CD4-positive, alpha-beta memory T cell (primary cell): ENCODE measurements at regions not wholly inside any gene's neighbourhood (a gene's known extent, or its start where the extent isn't known, plus 50 kb on each side); places are given as distances from the start of the nearest gene placed in this dataset.
A peak's percentile ranks its signal among the peaks of the same experiment; 100 is the strongest.
"Not testable (repeated sequence)": the region's sequence is repeated elsewhere in the genome, so short reads cannot be mapped to it uniquely, and the experiment has no call there.

Experiments
- CTCF ChIA-PET: fragments of 350-600 bp; sonication (Branson Sonifier 250); formaldehyde crosslinking; loops from one replicate; lab custom pipeline; 2021; ENCODE audit warnings: inconsistent platforms; ENCODE audit not compliant: partially characterized antibody; lab: Charles Lee
- POLR2A ChIA-PET: fragments of 350-600 bp; sonication (Branson Sonifier 250); formaldehyde crosslinking; loops from one replicate; lab custom pipeline; 2021; ENCODE audit not compliant: partially characterized antibody; lab: Charles Lee
- DNase-seq, 5 donors: peaks; one replicate each; pipeline versions ENCODE4 v3.0.0 to v3.0.0-alpha.2; 2020 to 2022; ENCODE audit warnings: mixed read lengths in 1 of 5
- H3K27ac ChIP-seq: one replicate; pipeline ENCODE4 v1.7.0; 2013; ENCODE audit warnings: low read depth, low read length
- H3K27me3 ChIP-seq: 2 replicates; pipeline ENCODE4 v1.7.0; 2013; ENCODE audit warnings: mild to moderate bottlenecking, low read length, moderate library complexity; ENCODE audit not compliant: insufficient read depth
- H3K36me3 ChIP-seq: 2 replicates; pipeline ENCODE4 v1.7.0; 2013; ENCODE audit warnings: mild to moderate bottlenecking, low read length, moderate library complexity; ENCODE audit not compliant: insufficient read depth
- H3K4me1 ChIP-seq: 2 replicates; pipeline ENCODE4 v1.7.0; 2013; ENCODE audit warnings: mild to moderate bottlenecking, low read length, moderate library complexity; ENCODE audit not compliant: insufficient read depth
- H3K4me3 ChIP-seq, 2 donors: one replicate each; pipeline ENCODE4 v1.7.0; 2013; ENCODE audit warnings: low read length in 2 of 2, mild to moderate bottlenecking in 1 of 2
- H3K9me3 ChIP-seq, 2 donors: one replicate each; pipeline ENCODE4 v1.7.0; 2013; ENCODE audit warnings: low read length in 2 of 2, control low read depth in 1 of 2; ENCODE audit not compliant: control insufficient read depth in 1 of 2
- H3K27ac Mint-ChIP-seq, 7 donors: one replicate each; pipeline ENCODE4 v1.8.0; 2020 to 2021; ENCODE audit warnings: mixed read lengths in 7 of 7, mild to moderate bottlenecking in 6 of 7, inconsistent platforms in 3 of 7, moderate library complexity in 3 of 7
- H3K27me3 Mint-ChIP-seq, 2 donors: one replicate each; pipeline ENCODE4 v1.8.0; 2020 to 2021; ENCODE audit warnings: mixed read lengths in 2 of 2
- H3K36me3 Mint-ChIP-seq, 2 donors: one replicate each; pipeline ENCODE4 v1.8.0; 2020 to 2021; ENCODE audit warnings: mixed read lengths in 2 of 2, inconsistent platforms in 1 of 2, mild to moderate bottlenecking in 1 of 2
- H3K4me1 Mint-ChIP-seq, 4 donors: one replicate each; pipeline ENCODE4 v1.8.0; 2020 to 2021; ENCODE audit warnings: mixed read lengths in 4 of 4, mild to moderate bottlenecking in 1 of 4
- H3K4me3 Mint-ChIP-seq, 8 donors: one replicate each; pipeline ENCODE4 v1.8.0; 2020 to 2021; ENCODE audit warnings: mixed read lengths in 8 of 8, mild to moderate bottlenecking in 7 of 8, moderate library complexity in 6 of 8, inconsistent platforms in 3 of 8
- H3K9me3 Mint-ChIP-seq, 8 donors: one replicate each; pipeline ENCODE4 v1.8.0; 2020 to 2021; ENCODE audit warnings: mixed read lengths in 8 of 8, mild to moderate bottlenecking in 5 of 8, inconsistent platforms in 3 of 8, moderate library complexity in 1 of 8
- intact Hi-C: fragments of 100-400 bp; cut with micrococcal nuclease; formaldehyde crosslinking; loops from one replicate; pipeline ENCODE4 v1.15.1; 2023

GRCh38 chr17:45666046-45666600 is 118.0 kb upstream of the CRHR1 start:
- no peaks in the 10 kb centered on the region for H3K9me3 ChIP-seq
- H3K4me3 Mint-ChIP-seq = no peak overlapping the region
- H3K4me1 ChIP-seq = no peaks in the 10 kb centered on the region
- intact Hi-C loops = no loop called here
- H3K9me3 Mint-ChIP-seq = peaks cover 0 to 8% (median 5%) of the 10 kb centered on the region in 8 donors
- H3K36me3 Mint-ChIP-seq = no peaks in the 10 kb centered on the region
- ChIA-PET CTCF (interaction anchor here (1.5 kb wide), 1 partner anchor 165 kb away, joined by 5 read pairs; no protein-coding TSS in a partner anchor), POLR2A (no interaction called here)
- peaks cover 12 to 30% of the 10 kb centered on the region in 2 donors for H3K27me3 Mint-ChIP-seq
- no peak overlapping the region for H3K27ac Mint-ChIP-seq
- no peaks in the 10 kb centered on the region for H3K36me3 ChIP-seq
- no peak overlapping the region for H3K27ac ChIP-seq
- no peak overlapping the region for H3K4me3 ChIP-seq
- peaks cover 6% of the 10 kb centered on the region for H3K27me3 ChIP-seq
- no peak for DNase-seq
- no peaks in the 10 kb centered on the region for H3K4me1 Mint-ChIP-seq

- peaks cover 6% of the 10 kb centered on the region for H3K27me3 ChIP-seq
- intact Hi-C loops = no loop called here
- Mint-ChIP-seq H3K36me3 (no peaks in the 10 kb centered on the region), H3K27me3 (peaks cover 9 to 26% of the 10 kb centered on the region in 2 donors), H3K4me3 (no peak overlapping the region), H3K4me1 (no peaks in the 10 kb centered on the region), H3K9me3 (peaks cover 0 to 8% (median 5%) of the 10 kb centered on the region in 8 donors), H3K27ac (no peak overlapping the region)
- no peak overlapping the region for H3K27ac ChIP-seq
- DNase-seq = no peak
- H3K4me3 ChIP-seq = no peak overlapping the region
- no peaks in the 10 kb centered on the region for H3K36me3 ChIP-seq
- no peaks in the 10 kb centered on the region for H3K9me3 ChIP-seq
- CTCF ChIA-PET = interaction anchor here (1.5 kb wide), 1 partner anchor 165 kb away, joined by 5 read pairs; no protein-coding TSS in a partner anchor
- no peaks in the 10 kb centered on the region for H3K4me1 ChIP-seq
- POLR2A ChIA-PET = no interaction called here
Measured at GRCh38 chr17:45666641-45667040, 117.5 kb upstream of the CRHR1 start.

- Mint-ChIP-seq H3K4me3 (no peak overlapping the region), H3K36me3 (no peaks in the 10 kb centered on the region), H3K4me1 (no peaks in the 10 kb centered on the region), H3K27ac (peak overlapping the region in 1 of 7 donors; percentile 64), H3K9me3 (peaks cover 0 to 4% (median 1%) of the 10 kb centered on the region in 8 donors), H3K27me3 (peaks cover 6 to 18% of the 10 kb centered on the region in 2 donors)
- CTCF ChIA-PET = no interaction called here
- DNase-seq = no peak
- H3K27ac ChIP-seq = no peak overlapping the region
- H3K4me1 ChIP-seq = no peaks in the 10 kb centered on the region
- POLR2A ChIA-PET = no interaction called here
- H3K4me3 ChIP-seq = no peak overlapping the region
- intact Hi-C loops = no loop called here
- H3K27me3 ChIP-seq = peaks cover 4% of the 10 kb centered on the region
- H3K36me3 ChIP-seq = no peaks in the 10 kb centered on the region
- no peaks in the 10 kb centered on the region for H3K9me3 ChIP-seq
Measured at GRCh38 chr17:45667591-45668171, 116.4 kb upstream of the CRHR1 start.

- Mint-ChIP-seq H3K9me3 (peaks cover 0 to 1% (median 0%) of the 10 kb centered on the region in 8 donors), H3K4me3 (no peak overlapping the region), H3K27me3 (peaks cover 3 to 13% of the 10 kb centered on the region in 2 donors), H3K27ac (no peak overlapping the region), H3K36me3 (no peaks in the 10 kb centered on the region), H3K4me1 (no peaks in the 10 kb centered on the region)
- Histone ChIP-seq H3K4me1 (no peaks in the 10 kb centered on the region), H3K27me3 (no peaks in the 10 kb centered on the region), H3K9me3 (no peaks in the 10 kb centered on the region), H3K4me3 (no peak overlapping the region), H3K36me3 (no peaks in the 10 kb centered on the region), H3K27ac (no peak overlapping the region)
- DNase-seq = no peak
- ChIA-PET CTCF (no interaction called here), POLR2A (no interaction called here)
- intact Hi-C loops = no loop called here
Measured at GRCh38 chr17:45668316-45668715, 115.8 kb upstream of the CRHR1 start.

GRCh38 chr17:45672301-45672700 is 111.8 kb upstream of the CRHR1 start:
- H3K27me3 ChIP-seq = no peaks in the 10 kb centered on the region
- ChIA-PET POLR2A (no interaction called here), CTCF (no interaction called here)
- intact Hi-C loops = no loop called here
- H3K9me3 Mint-ChIP-seq = peaks cover 0 to 8% (median 3%) of the 10 kb centered on the region in 8 donors
- H3K4me3 ChIP-seq = no peak overlapping the region
- no peak overlapping the region for H3K27ac ChIP-seq
- H3K27ac Mint-ChIP-seq = no peak overlapping the region
- H3K4me1 Mint-ChIP-seq = no peaks in the 10 kb centered on the region
- peaks cover 0 to 4% of the 10 kb centered on the region in 2 donors for H3K36me3 Mint-ChIP-seq
- no peaks in the 10 kb centered on the region for H3K36me3 ChIP-seq
- H3K4me3 Mint-ChIP-seq = no peak overlapping the region
- H3K9me3 ChIP-seq = no peaks in the 10 kb centered on the region
- H3K4me1 ChIP-seq = no peaks in the 10 kb centered on the region
- H3K27me3 Mint-ChIP-seq = peaks cover 5 to 16% of the 10 kb centered on the region in 2 donors
- no peak for DNase-seq

- DNase-seq = no peak
- Histone ChIP-seq H3K9me3 (no peaks in the 10 kb centered on the region), H3K27ac (no peak overlapping the region), H3K4me3 (no peak overlapping the region), H3K27me3 (no peaks in the 10 kb centered on the region), H3K36me3 (no peaks in the 10 kb centered on the region), H3K4me1 (no peaks in the 10 kb centered on the region)
- ChIA-PET CTCF (no interaction called here), POLR2A (no interaction called here)
- Mint-ChIP-seq H3K27ac (no peak overlapping the region), H3K4me1 (no peaks in the 10 kb centered on the region), H3K27me3 (peaks cover 5 to 16% of the 10 kb centered on the region in 2 donors), H3K36me3 (peaks cover 0 to 4% of the 10 kb centered on the region in 2 donors), H3K4me3 (no peak overlapping the region), H3K9me3 (peaks cover 0 to 8% (median 3%) of the 10 kb centered on the region in 8 donors)
- intact Hi-C loops = no loop called here
Measured at GRCh38 chr17:45672792-45673191, 111.3 kb upstream of the CRHR1 start.

GRCh38 chr17:45673759-45674158 is 110.4 kb upstream of the CRHR1 start:
- H3K4me3 ChIP-seq, CTCF ChIA-PET, H3K36me3 Mint-ChIP-seq, H3K4me1 Mint-ChIP-seq, H3K27ac Mint-ChIP-seq, DNase-seq, H3K27me3 ChIP-seq, H3K27ac ChIP-seq, H3K9me3 Mint-ChIP-seq, H3K9me3 ChIP-seq, H3K36me3 ChIP-seq, H3K4me3 Mint-ChIP-seq, POLR2A ChIA-PET, intact Hi-C loops, H3K4me1 ChIP-seq: not testable (repeated sequence)
- peaks cover 8 to 12% of the 10 kb centered on the region in 2 donors for H3K27me3 Mint-ChIP-seq
